IMR-90 (cell line): ENCODE measurements at regions not wholly inside any gene's neighbourhood (a gene's known extent, or its start where the extent isn't known, plus 50 kb on each side); places are given as distances from the start of the nearest gene placed in this dataset.

Experiments
- ATAC-seq: fragments of 200-7000 bp; cut with Tn5 transposase; 2 replicates; pipeline ENCODE4 v1.9.1; 2020; ENCODE audit warnings: low read depth, mild to moderate bottlenecking, moderate library complexity
- BruUV-seq: library from RNA; stranded (reverse); fragments of 400-500 nt; replicated peaks from 2 replicates; lab custom pipeline; 2021; lab: Mats Ljungman, UMichigan
- CTCF ChIA-PET: fragments of 300-600 bp; formaldehyde crosslinking; extraction: SDS; loops from one replicate; lab custom pipeline; 2021; ENCODE audit warnings: antibody characterized with exemption; lab: Yijun Ruan, JAX
- POLR2A ChIA-PET: fragments of 300-600 bp; sonication (Branson Sonifier 250); formaldehyde crosslinking; loops from one replicate; lab custom pipeline; 2022; ENCODE audit warnings: antibody characterized with exemption; ENCODE audit not compliant: unreplicated experiment; lab: Charles Lee
- DNase-seq: peaks from one replicate; pipeline ENCODE4 v3.0.0; 2013
- H2AFZ ChIP-seq: replicated peaks from 2 replicates; pipeline ENCODE3; 2013; ENCODE audit warnings: low read length, mild to moderate bottlenecking; ENCODE audit not compliant: poor library complexity
- H2AK5ac ChIP-seq: 2 replicates; pipeline ENCODE4 v1.6.1; 2013; ENCODE audit warnings: low read depth, low read length, inconsistent platforms
- H2AK9ac ChIP-seq: replicated peaks from 2 replicates; pipeline ENCODE3; 2013; ENCODE audit warnings: mild to moderate bottlenecking, low read depth, low read length, moderate library complexity; ENCODE audit not compliant: poor library complexity
- H2BK120ac ChIP-seq: 2 replicates; pipeline ENCODE4 v1.6.1; 2013; ENCODE audit warnings: low read depth, low read length, inconsistent platforms
- H2BK15ac ChIP-seq: 3 replicates; pipeline ENCODE4 v1.6.1; 2013; ENCODE audit warnings: low read depth, low read length, inconsistent platforms
- H2BK20ac ChIP-seq: 2 replicates; pipeline ENCODE4 v1.6.1; 2013; ENCODE audit warnings: low read depth, mild to moderate bottlenecking, inconsistent platforms, low read length, moderate library complexity
- H2BK5ac ChIP-seq: 2 replicates; pipeline ENCODE4 v1.6.1; 2013; ENCODE audit warnings: mild to moderate bottlenecking, low read depth, low read length, inconsistent platforms; ENCODE audit not compliant: poor library complexity, severe bottlenecking
- H3K14ac ChIP-seq: replicated peaks from 2 replicates; pipeline ENCODE4 v1.6.1; 2013; ENCODE audit warnings: low read depth, low read length, inconsistent platforms
- H3K18ac ChIP-seq: 2 replicates; pipeline ENCODE4 v1.6.1; 2013; ENCODE audit warnings: low read depth, low read length, control low read depth
- H3K23ac ChIP-seq: 2 replicates; pipeline ENCODE4 v1.6.1; 2013; ENCODE audit warnings: low read depth, low read length, inconsistent platforms
- H3K27ac ChIP-seq: 2 replicates; pipeline ENCODE4 v1.5.1; 2013; ENCODE audit warnings: mild to moderate bottlenecking, control low read depth, low read length; ENCODE audit not compliant: insufficient read depth
- H3K27me3 ChIP-seq: 2 replicates; pipeline ENCODE4 v1.6.1; 2013; ENCODE audit warnings: low read length; ENCODE audit not compliant: control insufficient read depth, insufficient read depth
- H3K36me3 ChIP-seq: 2 replicates; pipeline ENCODE4 v1.6.1; 2013; ENCODE audit warnings: low read length, mixed read lengths; ENCODE audit not compliant: control insufficient read depth, insufficient read depth
- H3K4ac ChIP-seq: 2 replicates; pipeline ENCODE4 v1.6.1; 2013; ENCODE audit warnings: low read depth, low read length, inconsistent platforms
- H3K4me1 ChIP-seq: 2 replicates; pipeline ENCODE4 v1.6.1; 2013; ENCODE audit warnings: low read length, mixed read lengths; ENCODE audit not compliant: control insufficient read depth, insufficient read depth
- H3K4me2 ChIP-seq: 2 replicates; pipeline ENCODE4 v1.6.1; 2013; ENCODE audit warnings: low read depth, mild to moderate bottlenecking, control low read depth, low read length, moderate library complexity
- H3K4me3 ChIP-seq: 2 replicates; pipeline ENCODE4 v1.5.1; 2013; ENCODE audit warnings: low read depth, mild to moderate bottlenecking, control low read depth, low read length, moderate library complexity; ENCODE audit not compliant: insufficient read depth
- H3K56ac ChIP-seq: 2 replicates; pipeline ENCODE4 v1.6.1; 2013; ENCODE audit warnings: low read length, inconsistent platforms; ENCODE audit not compliant: insufficient read depth; ENCODE audit errors: extremely low read depth
- H3K79me1 ChIP-seq, 2 experiments: 2 replicates each; pipeline ENCODE4 v1.6.1; 2013; ENCODE audit warnings: low read length in 2 of 2, inconsistent platforms in 1 of 2, low read depth in 1 of 2
- H3K9ac ChIP-seq: 2 replicates; pipeline ENCODE4 v1.6.1; 2013; ENCODE audit warnings: low read depth, low read length, control low read depth
- H3K9me1 ChIP-seq: 2 replicates; pipeline ENCODE4 v1.6.1; 2013; ENCODE audit warnings: low read length, inconsistent platforms; ENCODE audit not compliant: insufficient read depth
- H3K9me3 ChIP-seq: 2 replicates; pipeline ENCODE4 v1.6.1; 2013; ENCODE audit warnings: low read length; ENCODE audit not compliant: control insufficient read depth, insufficient read depth
- H4K20me1 ChIP-seq: 2 replicates; pipeline ENCODE4 v1.6.1; 2013; ENCODE audit warnings: low read length, inconsistent platforms; ENCODE audit not compliant: insufficient read depth
- H4K5ac ChIP-seq: 2 replicates; pipeline ENCODE4 v1.6.1; 2013; ENCODE audit warnings: mild to moderate bottlenecking, low read depth, low read length, control low read depth
- H4K8ac ChIP-seq, 2 experiments: 2 replicates each; pipeline ENCODE4 v1.6.1; 2013; ENCODE audit warnings: low read depth in 2 of 2, low read length in 2 of 2, control low read depth in 1 of 2, inconsistent platforms in 1 of 2
- H4K91ac ChIP-seq: 2 replicates; pipeline ENCODE4 v1.6.1; 2013; ENCODE audit warnings: low read depth, low read length, inconsistent platforms; ENCODE audit not compliant: insufficient read depth
- POLR2A ChIP-seq: IDR thresholded peaks from 2 replicates; pipeline ENCODE4 v1.6.1; 2012; ENCODE audit warnings: mild to moderate bottlenecking, low read depth, low read length
- RAD21 ChIP-seq: IDR thresholded peaks from 2 replicates; pipeline ENCODE4 v1.6.1; 2012; ENCODE audit warnings: low read length, improper control_type of control experiment
- RCOR1 ChIP-seq: IDR thresholded peaks from 2 replicates; pipeline ENCODE4 v1.6.1; 2012; ENCODE audit warnings: mild to moderate bottlenecking, low read length, improper control_type of control experiment; ENCODE audit not compliant: insufficient replicate concordance
- RFX5 ChIP-seq: IDR thresholded peaks from 2 replicates; pipeline ENCODE4 v1.8.0; 2012; ENCODE audit warnings: low read depth, mild to moderate bottlenecking, low read length, moderate library complexity
- WGBS, 2 experiments: methylation state at CpG; one replicate each; pipeline versions ENCODE4 v1.1.5 to v1.1.7; 2013; ENCODE audit warnings: missing lambda C conversion rate in 2 of 2; ENCODE audit not compliant: insufficient read length in 1 of 2; ENCODE audit errors: extremely low coverage in 2 of 2; 5-methylcytosine and 5-hydroxymethylcytosine counted together
- dilution Hi-C: fragments of 300-500 bp; cut with HindIII; formaldehyde crosslinking; loops from one replicate; pipeline ENCODE4 v1.14.3; 2018; ENCODE audit warnings: low sequenced_read_pairs; ENCODE audit not compliant: unreplicated experiment
- in situ Hi-C: fragments of 300-500 bp; cut with MboI; formaldehyde crosslinking; loops from 3 replicates; pipeline ENCODE4 v1.14.3; 2019; ENCODE audit warnings: low sequenced_read_pairs, inconsistent platforms, mixed read lengths
- intact Hi-C: fragments of 100-400 bp; cut with micrococcal nuclease; formaldehyde crosslinking; loops from 2 replicates; pipeline ENCODE4 v1.10.0; 2022
- TF ChIP-seq, protein P1 (sequence below): conservative IDR thresholded peaks from 2 replicates; pipeline ENCODE4 v1.5.1; 2012; ENCODE audit warnings: mild to moderate bottlenecking, low read depth, low read length, improper control_type of control experiment

DNA sequence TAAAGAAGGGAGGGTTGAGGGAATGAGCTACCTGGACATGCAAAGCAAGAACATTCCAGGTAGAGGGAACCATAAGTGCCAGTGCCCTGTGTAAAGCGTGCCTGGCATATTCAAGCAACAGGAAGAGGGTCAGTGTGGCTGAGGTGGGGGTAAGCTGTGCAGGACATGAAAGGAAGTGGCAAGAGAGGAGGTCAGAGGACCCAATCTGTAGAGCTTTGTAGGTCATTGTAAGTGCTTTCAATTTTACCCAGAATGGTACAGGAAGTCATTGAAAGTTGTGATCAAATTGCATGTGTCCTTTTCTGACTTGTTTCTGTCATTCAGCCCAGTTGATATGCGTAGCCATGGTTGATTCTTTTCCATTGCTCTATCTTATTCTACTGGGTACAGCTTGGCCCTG lies 156.6 kb downstream of the NOC3L start:
- dilution Hi-C loops: no loop called here

More for the DNA sequence above, 156.6 kb downstream of the NOC3L start:
- H3K27me3 ChIP-seq: peaks cover 2% of the 10 kb centered on the region
- no peak overlapping the region for H2BK20ac ChIP-seq
- intact Hi-C loops (loop anchor here (2.0 to 10.0 kb wide), 3 partner anchors 13 to 211 kb away; partner anchors contain the start of gene PLCE1), in situ Hi-C loops (no loop called here)
- H3K18ac ChIP-seq: no peak overlapping the region
- H3K27ac ChIP-seq: no peak overlapping the region
- H4K20me1 ChIP-seq: no peaks in the 10 kb centered on the region
- H2BK5ac ChIP-seq: no peak overlapping the region
- no peak overlapping the region for H3K56ac ChIP-seq
- H3K9ac ChIP-seq: no peak overlapping the region
- no peak overlapping the region for H2AFZ ChIP-seq
- ChIA-PET POLR2A (no interaction called here), CTCF (interaction anchor here (1.1 to 1.9 kb wide), 2 partner anchors 12 to 16 kb away, joined by 3 to 4 read pairs; no protein-coding TSS in a partner anchor)
- peaks cover 4% of the 10 kb centered on the region; the same call in 1 of the 2 replicates for H3K4me1 ChIP-seq
- no peak overlapping the region for H3K4me2 ChIP-seq
- ATAC-seq (no peak), DNase-seq (no peak)
- H3K79me1 ChIP-seq: no peaks in the 10 kb centered on the region
- TF ChIP-seq RAD21: no peak
- TF ChIP-seq RCOR1: no peak
- no peak for TF ChIP-seq RFX5
- TF ChIP-seq POLR2A: no peak
- TF ChIP-seq, protein P1, sequence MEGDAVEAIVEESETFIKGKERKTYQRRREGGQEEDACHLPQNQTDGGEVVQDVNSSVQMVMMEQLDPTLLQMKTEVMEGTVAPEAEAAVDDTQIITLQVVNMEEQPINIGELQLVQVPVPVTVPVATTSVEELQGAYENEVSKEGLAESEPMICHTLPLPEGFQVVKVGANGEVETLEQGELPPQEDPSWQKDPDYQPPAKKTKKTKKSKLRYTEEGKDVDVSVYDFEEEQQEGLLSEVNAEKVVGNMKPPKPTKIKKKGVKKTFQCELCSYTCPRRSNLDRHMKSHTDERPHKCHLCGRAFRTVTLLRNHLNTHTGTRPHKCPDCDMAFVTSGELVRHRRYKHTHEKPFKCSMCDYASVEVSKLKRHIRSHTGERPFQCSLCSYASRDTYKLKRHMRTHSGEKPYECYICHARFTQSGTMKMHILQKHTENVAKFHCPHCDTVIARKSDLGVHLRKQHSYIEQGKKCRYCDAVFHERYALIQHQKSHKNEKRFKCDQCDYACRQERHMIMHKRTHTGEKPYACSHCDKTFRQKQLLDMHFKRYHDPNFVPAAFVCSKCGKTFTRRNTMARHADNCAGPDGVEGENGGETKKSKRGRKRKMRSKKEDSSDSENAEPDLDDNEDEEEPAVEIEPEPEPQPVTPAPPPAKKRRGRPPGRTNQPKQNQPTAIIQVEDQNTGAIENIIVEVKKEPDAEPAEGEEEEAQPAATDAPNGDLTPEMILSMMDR: no peak
- H3K4ac ChIP-seq: no peak overlapping the region
- no peak overlapping the region for H3K4me3 ChIP-seq
- H3K23ac ChIP-seq: no peak overlapping the region
- H3K9me3 ChIP-seq: no peaks in the 10 kb centered on the region
- no TSS peak for BruUV-seq
- no peaks in the 10 kb centered on the region for H3K36me3 ChIP-seq
- no peak overlapping the region for H2AK9ac ChIP-seq
- H4K5ac ChIP-seq: no peak overlapping the region
- H2AK5ac ChIP-seq: no peak overlapping the region
- no peak overlapping the region for H4K91ac ChIP-seq
- 100% methylated on average over 1 of the region's 2 CpGs; no CpG with 5 or more reads in 1 of the 2 experiments for WGBS, 2 experiments
- no peak overlapping the region for H2BK15ac ChIP-seq
- no peak overlapping the region for H2BK120ac ChIP-seq
- no peak overlapping the region for H4K8ac ChIP-seq
- peaks cover 4% of the 10 kb centered on the region; the same call in 1 of the 2 replicates for H3K9me1 ChIP-seq
- 0 out of 2 replicates have a peak overlapping the region, but pooled peaks have one; percentile 13 for H3K14ac ChIP-seq
